ENCODE measurements at regions not wholly inside any gene's neighbourhood (a gene's known extent, or its start where the extent isn't known, plus 50 kb on each side); places are given as distances from the start of the nearest gene placed in this dataset.

DNA sequence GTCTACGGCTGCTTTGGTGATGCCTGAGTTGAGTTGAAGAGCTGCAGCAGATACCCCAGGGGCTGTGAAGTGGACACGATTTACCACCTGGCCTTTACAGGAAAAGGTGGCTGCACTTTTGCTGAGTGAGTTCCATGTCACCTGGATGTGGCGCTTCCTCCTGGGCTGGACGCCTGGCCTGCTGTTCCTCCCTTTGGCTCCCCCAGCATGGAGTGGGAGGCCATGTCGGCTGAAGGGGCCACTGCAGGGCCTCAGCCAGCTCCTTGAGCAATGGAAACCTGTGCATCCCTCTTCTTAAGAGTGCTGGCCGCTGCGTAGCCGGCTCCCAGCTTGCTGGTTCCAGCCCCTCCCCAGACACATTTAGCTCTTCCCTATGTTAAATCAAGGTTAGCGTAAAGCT lies 221.0 kb downstream of the GLRX3 start:
- POLR2A ChIA-PET, result interaction anchor here (0.6 kb wide), 1 partner anchor 1435 kb away, joined by 3 read pairs; no protein-coding TSS in a partner anchor
- Mint-ChIP-seq H3K27me3 (ENCODE audit: insufficient read depth, unreplicated experiment) (no peaks in the 10 kb centered on the region), H3K36me3 (ENCODE audit: insufficient read depth, unreplicated experiment) (no peaks in the 10 kb centered on the region), H3K4me1 (ENCODE audit: insufficient read depth, unreplicated experiment) (no peaks in the 10 kb centered on the region), H3K9me3 (ENCODE audit: unreplicated experiment) (peaks cover 8% of the 10 kb centered on the region), H3K27ac (ENCODE audit: low read depth, unreplicated experiment) (no peak overlapping the region), H3K4me3 (ENCODE audit: unreplicated experiment) (no peak overlapping the region)
- DNase-seq (ENCODE audit: unreplicated experiment), result no peak
- CTCF ChIA-PET, result no interaction called here
- intact Hi-C loops (cut with micrococcal nuclease), result no loop called here
- TF ChIP-seq, protein P1, sequence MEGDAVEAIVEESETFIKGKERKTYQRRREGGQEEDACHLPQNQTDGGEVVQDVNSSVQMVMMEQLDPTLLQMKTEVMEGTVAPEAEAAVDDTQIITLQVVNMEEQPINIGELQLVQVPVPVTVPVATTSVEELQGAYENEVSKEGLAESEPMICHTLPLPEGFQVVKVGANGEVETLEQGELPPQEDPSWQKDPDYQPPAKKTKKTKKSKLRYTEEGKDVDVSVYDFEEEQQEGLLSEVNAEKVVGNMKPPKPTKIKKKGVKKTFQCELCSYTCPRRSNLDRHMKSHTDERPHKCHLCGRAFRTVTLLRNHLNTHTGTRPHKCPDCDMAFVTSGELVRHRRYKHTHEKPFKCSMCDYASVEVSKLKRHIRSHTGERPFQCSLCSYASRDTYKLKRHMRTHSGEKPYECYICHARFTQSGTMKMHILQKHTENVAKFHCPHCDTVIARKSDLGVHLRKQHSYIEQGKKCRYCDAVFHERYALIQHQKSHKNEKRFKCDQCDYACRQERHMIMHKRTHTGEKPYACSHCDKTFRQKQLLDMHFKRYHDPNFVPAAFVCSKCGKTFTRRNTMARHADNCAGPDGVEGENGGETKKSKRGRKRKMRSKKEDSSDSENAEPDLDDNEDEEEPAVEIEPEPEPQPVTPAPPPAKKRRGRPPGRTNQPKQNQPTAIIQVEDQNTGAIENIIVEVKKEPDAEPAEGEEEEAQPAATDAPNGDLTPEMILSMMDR (IDR thresholded peaks at IDR 0.05; ENCODE audit: unreplicated experiment), result no peak
- BruUV-seq (replicated peaks), result no TSS peak

DNA sequence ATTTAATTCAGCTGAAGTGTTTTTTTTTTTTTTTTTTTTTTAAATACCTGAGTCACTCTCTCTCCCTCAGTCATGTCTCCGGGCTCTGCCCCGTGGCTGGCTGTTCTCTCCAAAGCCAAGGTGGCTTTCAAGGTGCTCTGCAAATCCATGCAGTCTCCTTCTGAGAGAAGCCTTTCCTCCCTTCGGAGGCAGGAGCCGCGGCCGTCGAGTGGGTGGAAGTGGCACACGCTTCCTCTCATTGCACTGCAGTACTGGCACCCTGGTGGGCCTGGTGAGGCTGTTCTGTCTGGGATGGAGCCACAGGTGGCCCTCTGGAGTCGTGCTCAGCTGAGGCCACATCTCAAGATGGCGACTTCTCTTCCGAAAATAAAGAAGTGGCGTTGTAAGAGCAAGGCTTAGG lies 221.8 kb downstream of the GLRX3 start:
- no peaks in the 10 kb centered on the region for H3K36me3 Mint-ChIP-seq (ENCODE audit: insufficient read depth, unreplicated experiment)

DNA sequence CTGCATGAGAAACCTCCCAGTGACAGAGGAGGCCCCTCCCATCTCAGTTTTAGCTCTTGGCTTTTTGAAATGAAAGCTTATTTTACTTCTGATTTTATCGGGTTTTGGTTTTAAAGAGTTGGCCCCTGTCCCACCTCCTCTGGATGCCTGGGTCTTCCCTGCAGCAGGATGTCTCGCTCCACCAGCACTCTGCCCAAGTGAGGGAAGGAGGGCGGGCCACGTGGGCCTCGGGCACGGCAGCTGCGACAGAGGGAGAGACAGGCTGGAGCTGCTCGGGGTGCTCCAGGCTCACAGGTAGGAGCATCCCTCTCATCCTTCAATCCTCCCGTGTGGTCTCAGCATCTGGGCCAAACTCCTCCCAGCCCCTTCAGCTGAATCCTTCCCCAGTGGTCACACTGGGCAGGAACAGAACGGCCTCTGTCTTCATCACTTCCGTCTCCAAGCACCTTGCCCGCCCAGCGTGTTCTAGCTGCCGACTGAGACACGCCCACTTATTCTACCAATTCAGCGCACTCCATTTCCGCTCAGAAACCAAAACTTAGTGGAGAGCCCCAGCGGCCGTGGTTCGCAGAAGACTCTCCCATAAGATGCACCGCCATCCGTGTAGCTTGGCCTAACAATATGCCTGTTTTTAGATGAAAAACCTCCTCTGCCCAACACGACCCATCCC lies 222.9 kb downstream of the GLRX3 start:
- no peaks in the 10 kb centered on the region for H3K4me1 Mint-ChIP-seq (ENCODE audit: insufficient read depth, unreplicated experiment)
- no peak for DNase-seq (ENCODE audit: unreplicated experiment)
- TF ChIP-seq, protein P1 (IDR thresholded peaks at IDR 0.05; ENCODE audit: unreplicated experiment), result no peak
- ChIA-PET CTCF (interaction anchor here (0.5 kb wide), 1 partner anchor 61 kb away, joined by 4 read pairs; no protein-coding TSS in a partner anchor), POLR2A (no interaction called here)
- no peaks in the 10 kb centered on the region for H3K36me3 Mint-ChIP-seq (ENCODE audit: insufficient read depth, unreplicated experiment)
- no peak overlapping the region for H3K4me3 Mint-ChIP-seq (ENCODE audit: unreplicated experiment)
- H3K27me3 Mint-ChIP-seq (ENCODE audit: insufficient read depth, unreplicated experiment), result no peaks in the 10 kb centered on the region
- intact Hi-C loops (cut with micrococcal nuclease), result no loop called here
- peaks cover 8% of the 10 kb centered on the region for H3K9me3 Mint-ChIP-seq (ENCODE audit: unreplicated experiment)
- BruUV-seq (replicated peaks), result no TSS peak
- H3K27ac Mint-ChIP-seq (ENCODE audit: low read depth, unreplicated experiment), result no peak overlapping the region

More for the DNA sequence above, 221.8 kb downstream of the GLRX3 start:
- Mint-ChIP-seq H3K27me3 (ENCODE audit: insufficient read depth, unreplicated experiment) (no peaks in the 10 kb centered on the region), H3K4me1 (ENCODE audit: insufficient read depth, unreplicated experiment) (no peaks in the 10 kb centered on the region), H3K9me3 (ENCODE audit: unreplicated experiment) (peaks cover 8% of the 10 kb centered on the region), H3K4me3 (ENCODE audit: unreplicated experiment) (no peak overlapping the region), H3K27ac (ENCODE audit: low read depth, unreplicated experiment) (no peak overlapping the region)
- BruUV-seq (replicated peaks), result no TSS peak
- intact Hi-C loops (cut with micrococcal nuclease), result no loop called here
- ChIA-PET POLR2A (no interaction called here), CTCF (no interaction called here)
- no peak for DNase-seq (ENCODE audit: unreplicated experiment)
- TF ChIP-seq, protein P1 (IDR thresholded peaks at IDR 0.05; ENCODE audit: unreplicated experiment), result no peak

DNA sequence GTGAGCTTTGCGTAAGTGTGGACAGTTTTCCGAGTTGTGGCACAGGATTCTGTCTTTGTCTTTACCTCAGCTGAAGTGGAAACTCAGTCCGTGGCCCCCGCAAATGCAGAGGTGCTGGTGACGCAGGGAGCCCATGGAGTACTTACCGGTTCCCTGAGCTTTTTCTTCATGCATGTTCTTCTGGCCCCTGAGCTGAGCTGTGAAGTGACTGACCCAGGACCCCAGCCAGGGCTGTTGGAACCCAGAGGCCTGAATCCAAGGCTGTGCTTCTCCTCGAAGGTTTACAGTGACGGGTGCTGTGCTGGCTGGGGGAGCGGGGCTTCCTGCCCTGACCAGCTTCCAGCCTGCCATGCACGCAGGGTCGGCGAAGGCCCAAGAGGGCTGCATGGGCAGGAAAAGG lies 223.5 kb downstream of the GLRX3 start:
- no peak overlapping the region for H3K27ac Mint-ChIP-seq (ENCODE audit: low read depth, unreplicated experiment)
- no peak for DNase-seq (ENCODE audit: unreplicated experiment)
- H3K9me3 Mint-ChIP-seq (ENCODE audit: unreplicated experiment), result peaks cover 14% of the 10 kb centered on the region
- ChIA-PET POLR2A (no interaction called here), CTCF (no interaction called here)
- TF ChIP-seq, protein P1 (IDR thresholded peaks at IDR 0.05; ENCODE audit: unreplicated experiment), result no peak
- BruUV-seq (replicated peaks), result no TSS peak
- no peak overlapping the region for H3K4me3 Mint-ChIP-seq (ENCODE audit: unreplicated experiment)
- no peaks in the 10 kb centered on the region for H3K36me3 Mint-ChIP-seq (ENCODE audit: insufficient read depth, unreplicated experiment)
- H3K27me3 Mint-ChIP-seq (ENCODE audit: insufficient read depth, unreplicated experiment), result no peaks in the 10 kb centered on the region
- no peaks in the 10 kb centered on the region for H3K4me1 Mint-ChIP-seq (ENCODE audit: insufficient read depth, unreplicated experiment)
- intact Hi-C loops (cut with micrococcal nuclease), result no loop called here

Data from MCF 10A (cell line).